ENCODE measurements at regions not wholly inside any gene's neighbourhood (a gene's known extent, or its start where the extent isn't known, plus 50 kb on each side); places are given as distances from the start of the nearest gene placed in this dataset.

GRCh38 chr20:40207655-40208054, 481.4 kb downstream of the MAFB start:
- DNase-seq (ENCODE audit: low spot score) (no peak), ATAC-seq (no peak)
- peaks cover 5% of the 10 kb centered on the region; the same call in 1 of the 2 replicates for H3K36me3 Mint-ChIP-seq
- ChIA-PET CTCF (no interaction called here), POLR2A (no interaction called here)
- peaks cover 10% of the 10 kb centered on the region for H3K9me3 Mint-ChIP-seq
- H3K4me1 Mint-ChIP-seq: peaks cover 27% of the 10 kb centered on the region
- H3K27me3 Mint-ChIP-seq (ENCODE audit: low read depth): no peaks in the 10 kb centered on the region
- TF ChIP-seq GRHL2 (CRISPR knock-in tag; IDR thresholded peaks at IDR 0.05; ENCODE audit: insufficient replicate concordance, severe bottlenecking) (no peak), ARID4B (CRISPR knock-in tag; IDR thresholded peaks at IDR 0.05; ENCODE audit: borderline replicate concordance) (no peak), NFATC4 (CRISPR knock-in tag; IDR thresholded peaks at IDR 0.05) (no peak), IRF1 (CRISPR knock-in tag; IDR thresholded peaks at IDR 0.05) (no peak), CDX4 (CRISPR knock-in tag; IDR thresholded peaks at IDR 0.05; ENCODE audit: borderline replicate concordance) (no peak)
- no peak overlapping the region for H3K27ac Mint-ChIP-seq
- H3K4me3 Mint-ChIP-seq: no peak overlapping the region

- Mint-ChIP-seq H3K9me3 (peaks cover 10% of the 10 kb centered on the region), H3K4me1 (peaks cover 28% of the 10 kb centered on the region), H3K36me3 (peaks cover 5% of the 10 kb centered on the region; the same call in 1 of the 2 replicates), H3K27ac (0 out of 2 replicates have a peak overlapping the region, but pooled peaks have one; percentile 14), H3K4me3 (no peak overlapping the region), H3K27me3 (ENCODE audit: low read depth) (no peaks in the 10 kb centered on the region)
- no peak for DNase-seq (ENCODE audit: low spot score)
- no peak for ATAC-seq
- ChIA-PET CTCF (no interaction called here), POLR2A (no interaction called here)
- TF ChIP-seq SMAD4 (CRISPR knock-in tag; IDR thresholded peaks at IDR 0.05): no peak
- TF ChIP-seq AR (CRISPR knock-in tag; IDR thresholded peaks at IDR 0.05): no peak
- no peak for TF ChIP-seq ZNF671 (CRISPR knock-in tag; IDR thresholded peaks at IDR 0.05)
- TF ChIP-seq PREB (CRISPR knock-in tag; IDR thresholded peaks at IDR 0.05; ENCODE audit: borderline replicate concordance): no peak
- TF ChIP-seq PRDM15 (CRISPR knock-in tag; IDR thresholded peaks at IDR 0.05): no peak
- TF ChIP-seq ZMAT4 (CRISPR knock-in tag; IDR thresholded peaks at IDR 0.05): no peak
- no peak for TF ChIP-seq ZNF425 (CRISPR knock-in tag; conservative IDR thresholded peaks at IDR 0.05)
- TF ChIP-seq ZNF281 (CRISPR knock-in tag; IDR thresholded peaks at IDR 0.05): no peak
- TF ChIP-seq ZNF416 (CRISPR knock-in tag; IDR thresholded peaks at IDR 0.05): no peak
- no peak for TF ChIP-seq GABPB1 (CRISPR knock-in tag; IDR thresholded peaks at IDR 0.05)
These were observed 483.1 kb downstream of the MAFB start for GRCh38 chr20:40205971-40206370.

Data from WTC11 (cell line).